ENCODE measurements at regions not wholly inside any gene's neighbourhood (a gene's known extent, or its start where the extent isn't known, plus 50 kb on each side); places are given as distances from the start of the nearest gene placed in this dataset.

DNA sequence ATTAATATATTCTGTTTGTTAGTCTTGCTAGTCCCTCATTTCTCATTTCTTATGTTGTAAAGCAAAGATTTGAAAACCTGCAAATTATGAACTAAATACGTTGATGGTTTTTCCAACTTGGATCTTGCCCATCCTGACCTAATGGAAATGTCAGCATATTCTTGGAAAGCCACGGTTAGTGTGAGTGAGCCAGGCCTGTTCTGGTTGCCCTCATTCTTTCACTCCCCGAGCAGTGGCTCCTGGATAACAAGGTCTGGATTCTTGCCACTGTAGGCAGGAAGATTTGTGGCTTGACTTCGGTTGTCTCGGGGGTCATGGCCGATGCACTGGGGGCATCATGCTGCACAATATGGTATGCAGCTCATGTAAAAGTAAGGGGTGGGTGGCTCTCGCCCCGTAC lies 359.1 kb downstream of the MEIS1 start:
- H3K4me2 ChIP-seq (ENCODE audit: low read length): no peak overlapping the region
- no peak overlapping the region for H3K4me3 ChIP-seq (ENCODE audit: low read length)
- no peaks in the 10 kb centered on the region for H3K27me3 ChIP-seq (ENCODE audit: insufficient read depth, low read depth, low read length)
- no peaks in the 10 kb centered on the region for H3K36me3 ChIP-seq (ENCODE audit: insufficient read depth, low read length)
- H3K9me2 ChIP-seq (ENCODE audit: insufficient read depth, low read length): no peaks in the 10 kb centered on the region
- H4K20me1 ChIP-seq (ENCODE audit: insufficient read depth): no peaks in the 10 kb centered on the region
- H2AFZ ChIP-seq (ENCODE audit: low read depth, low read length): no peak overlapping the region
- H3F3A ChIP-seq (ENCODE audit: insufficient read depth, low read length, poor library complexity, severe bottlenecking): no peaks in the 10 kb centered on the region
- no peak overlapping the region for H3K27ac ChIP-seq (ENCODE audit: low read length)
- TF ChIP-seq SMC3 (conservative IDR thresholded peaks at IDR 0.05; ENCODE audit: poor library complexity) (no peak), CTCF (IDR thresholded peaks at IDR 0.05; ENCODE audit: poor library complexity, severe bottlenecking) (no peak)
- H3K9ac ChIP-seq (ENCODE audit: low read length): no peak overlapping the region
- no peaks in the 10 kb centered on the region for H3K79me2 ChIP-seq (replicated peaks; ENCODE audit: insufficient read depth, low read length)
- H3K9me3 ChIP-seq (ENCODE audit: low read length): no peaks in the 10 kb centered on the region

GRCh38 chr2:66794551-66794950 lies 359.6 kb downstream of the MEIS1 start:
- no peaks in the 10 kb centered on the region for H3K9me2 ChIP-seq (ENCODE audit: insufficient read depth, low read length)
- no peak for TF ChIP-seq POLR2AphosphoS5 (IDR thresholded peaks at IDR 0.05)
- no peak for TF ChIP-seq EP300 (conservative IDR thresholded peaks at IDR 0.05; ENCODE audit: poor library complexity, severe bottlenecking)
- TF ChIP-seq, protein P1, sequence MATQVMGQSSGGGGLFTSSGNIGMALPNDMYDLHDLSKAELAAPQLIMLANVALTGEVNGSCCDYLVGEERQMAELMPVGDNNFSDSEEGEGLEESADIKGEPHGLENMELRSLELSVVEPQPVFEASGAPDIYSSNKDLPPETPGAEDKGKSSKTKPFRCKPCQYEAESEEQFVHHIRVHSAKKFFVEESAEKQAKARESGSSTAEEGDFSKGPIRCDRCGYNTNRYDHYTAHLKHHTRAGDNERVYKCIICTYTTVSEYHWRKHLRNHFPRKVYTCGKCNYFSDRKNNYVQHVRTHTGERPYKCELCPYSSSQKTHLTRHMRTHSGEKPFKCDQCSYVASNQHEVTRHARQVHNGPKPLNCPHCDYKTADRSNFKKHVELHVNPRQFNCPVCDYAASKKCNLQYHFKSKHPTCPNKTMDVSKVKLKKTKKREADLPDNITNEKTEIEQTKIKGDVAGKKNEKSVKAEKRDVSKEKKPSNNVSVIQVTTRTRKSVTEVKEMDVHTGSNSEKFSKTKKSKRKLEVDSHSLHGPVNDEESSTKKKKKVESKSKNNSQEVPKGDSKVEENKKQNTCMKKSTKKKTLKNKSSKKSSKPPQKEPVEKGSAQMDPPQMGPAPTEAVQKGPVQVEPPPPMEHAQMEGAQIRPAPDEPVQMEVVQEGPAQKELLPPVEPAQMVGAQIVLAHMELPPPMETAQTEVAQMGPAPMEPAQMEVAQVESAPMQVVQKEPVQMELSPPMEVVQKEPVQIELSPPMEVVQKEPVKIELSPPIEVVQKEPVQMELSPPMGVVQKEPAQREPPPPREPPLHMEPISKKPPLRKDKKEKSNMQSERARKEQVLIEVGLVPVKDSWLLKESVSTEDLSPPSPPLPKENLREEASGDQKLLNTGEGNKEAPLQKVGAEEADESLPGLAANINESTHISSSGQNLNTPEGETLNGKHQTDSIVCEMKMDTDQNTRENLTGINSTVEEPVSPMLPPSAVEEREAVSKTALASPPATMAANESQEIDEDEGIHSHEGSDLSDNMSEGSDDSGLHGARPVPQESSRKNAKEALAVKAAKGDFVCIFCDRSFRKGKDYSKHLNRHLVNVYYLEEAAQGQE (IDR thresholded peaks at IDR 0.05; ENCODE audit: borderline replicate concordance): no peak
- no peak for TF ChIP-seq TAF1 (IDR thresholded peaks at IDR 0.05; ENCODE audit: low read depth)
- TF ChIP-seq RAD21 (conservative IDR thresholded peaks at IDR 0.05): no peak
- no peak for TF ChIP-seq EZH2 (IDR thresholded peaks at IDR 0.05; ENCODE audit: borderline replicate concordance, insufficient read depth, low read length, poor library complexity, severe bottlenecking)
- no peak for TF ChIP-seq MXI1 (conservative IDR thresholded peaks at IDR 0.05; ENCODE audit: poor library complexity, severe bottlenecking)
- no peak for TF ChIP-seq SMC3 (conservative IDR thresholded peaks at IDR 0.05; ENCODE audit: poor library complexity)
- TF ChIP-seq CTCF (IDR thresholded peaks at IDR 0.05; ENCODE audit: poor library complexity, severe bottlenecking): no peak
- H3K79me2 ChIP-seq (replicated peaks; ENCODE audit: insufficient read depth, low read length): no peaks in the 10 kb centered on the region
- no peak overlapping the region for H3K4me2 ChIP-seq (ENCODE audit: low read length)
- H3K27ac ChIP-seq (ENCODE audit: low read length): no peak overlapping the region
- no peaks in the 10 kb centered on the region for H3F3A ChIP-seq (ENCODE audit: insufficient read depth, low read length, poor library complexity, severe bottlenecking)
- H3K36me3 ChIP-seq (ENCODE audit: insufficient read depth, low read length): no peaks in the 10 kb centered on the region
- H2AFZ ChIP-seq (ENCODE audit: low read depth, low read length): no peak overlapping the region
- no peak overlapping the region for H3K9ac ChIP-seq (ENCODE audit: low read length)
- H3K4me3 ChIP-seq (ENCODE audit: low read length): no peak overlapping the region
- H3K27me3 ChIP-seq (ENCODE audit: insufficient read depth, low read depth, low read length): no peaks in the 10 kb centered on the region
- H4K20me1 ChIP-seq (ENCODE audit: insufficient read depth): no peaks in the 10 kb centered on the region
- no peaks in the 10 kb centered on the region for H3K9me3 ChIP-seq (ENCODE audit: low read length)
